Sigmoid colon (tissue), 4 donors: ENCODE measurements at regions not wholly inside any gene's neighbourhood (a gene's known extent, or its start where the extent isn't known, plus 50 kb on each side); places are given as distances from the start of the nearest gene placed in this dataset.

Experiments used
- EP300 ChIP-seq, 4 donors: sonication (generic); formaldehyde crosslinking; IDR thresholded peaks; one replicate each; pipeline ENCODE4 v1.6.1; 2017; ENCODE audit warnings: antibody characterized with exemption in 4 of 4
- POLR2A ChIP-seq, 2 donors: fragments of 450-650 bp; IDR thresholded peaks; one replicate each; pipeline ENCODE4 v1.6.1; 2016; ENCODE audit warnings: antibody characterized with exemption in 2 of 2, mild to moderate bottlenecking in 2 of 2, moderate library complexity in 2 of 2
- TF ChIP-seq, protein P1 (sequence below), 4 experiments: fragments of 450-650 bp in 3 of 4; fragments of 200-600 bp in 1 of 4; IDR thresholded peaks; one replicate each; pipeline ENCODE4 v1.5.1; 2016 to 2019; ENCODE audit warnings: antibody characterized with exemption in 4 of 4, mild to moderate bottlenecking in 3 of 4, moderate library complexity in 2 of 4

DNA sequence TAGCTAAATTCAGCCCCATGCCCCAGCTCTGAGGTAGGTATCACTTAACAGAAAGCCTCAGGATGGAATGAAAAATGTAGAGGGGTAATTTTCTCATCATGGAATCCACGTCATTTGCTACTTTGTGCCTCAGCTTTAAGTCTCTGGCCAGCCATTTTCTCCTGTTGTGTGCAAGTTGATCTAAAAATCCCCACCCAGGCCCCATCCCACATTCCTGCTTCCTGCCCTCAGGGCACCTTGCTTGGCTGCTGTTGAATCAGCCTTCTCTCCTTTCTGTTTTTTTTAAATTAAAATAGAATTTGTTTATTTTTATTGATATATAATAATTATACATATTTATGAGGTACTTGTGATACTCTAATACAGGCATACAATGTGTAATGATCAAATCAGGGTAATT, 179.9 kb upstream of the TSHZ3 start:
- TF ChIP-seq, protein P1, sequence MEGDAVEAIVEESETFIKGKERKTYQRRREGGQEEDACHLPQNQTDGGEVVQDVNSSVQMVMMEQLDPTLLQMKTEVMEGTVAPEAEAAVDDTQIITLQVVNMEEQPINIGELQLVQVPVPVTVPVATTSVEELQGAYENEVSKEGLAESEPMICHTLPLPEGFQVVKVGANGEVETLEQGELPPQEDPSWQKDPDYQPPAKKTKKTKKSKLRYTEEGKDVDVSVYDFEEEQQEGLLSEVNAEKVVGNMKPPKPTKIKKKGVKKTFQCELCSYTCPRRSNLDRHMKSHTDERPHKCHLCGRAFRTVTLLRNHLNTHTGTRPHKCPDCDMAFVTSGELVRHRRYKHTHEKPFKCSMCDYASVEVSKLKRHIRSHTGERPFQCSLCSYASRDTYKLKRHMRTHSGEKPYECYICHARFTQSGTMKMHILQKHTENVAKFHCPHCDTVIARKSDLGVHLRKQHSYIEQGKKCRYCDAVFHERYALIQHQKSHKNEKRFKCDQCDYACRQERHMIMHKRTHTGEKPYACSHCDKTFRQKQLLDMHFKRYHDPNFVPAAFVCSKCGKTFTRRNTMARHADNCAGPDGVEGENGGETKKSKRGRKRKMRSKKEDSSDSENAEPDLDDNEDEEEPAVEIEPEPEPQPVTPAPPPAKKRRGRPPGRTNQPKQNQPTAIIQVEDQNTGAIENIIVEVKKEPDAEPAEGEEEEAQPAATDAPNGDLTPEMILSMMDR (IDR thresholded peaks at IDR 0.05): no peak
- no peak for TF ChIP-seq EP300 (IDR thresholded peaks at IDR 0.05)
- no peak for TF ChIP-seq POLR2A (IDR thresholded peaks at IDR 0.05)
